ENCODE measurements at regions not wholly inside any gene's neighbourhood (a gene's known extent, or its start where the extent isn't known, plus 50 kb on each side); places are given as distances from the start of the nearest gene placed in this dataset.

- TF ChIP-seq CTCF (IDR thresholded peaks at IDR 0.05; ENCODE audit: borderline replicate concordance, extremely low read depth, low read length, poor library complexity, severe bottlenecking) (no peak), EZH2 (IDR thresholded peaks at IDR 0.05; ENCODE audit: borderline replicate concordance, low read depth, low read length, severe bottlenecking) (no peak)
Observed at GRCh38 chr21:25214676-25215075, 392.6 kb downstream of the MRPL39 start.

Measured in DND-41 (cell line).